CD14-positive monocyte (primary cell): ENCODE measurements at regions not wholly inside any gene's neighbourhood (a gene's known extent, or its start where the extent isn't known, plus 50 kb on each side); places are given as distances from the start of the nearest gene placed in this dataset.

Experiments used
- DNase-seq, 3 donors: peaks; one replicate each; pipeline ENCODE4 v3.0.0-alpha.2; 2011 to 2022
- H2AFZ ChIP-seq: 2 replicates; pipeline ENCODE4 v1.6.0; 2012; ENCODE audit warnings: mild to moderate bottlenecking, low read depth, low read length, inconsistent platforms; ENCODE audit not compliant: insufficient read depth, poor library complexity, severe bottlenecking
- H3K27ac ChIP-seq, 2 donors: 1 replicate in 1 of 2; 2 replicates in 1 of 2; pipeline ENCODE4 v1.5.1; 2012 to 2013; ENCODE audit warnings: low read length in 2 of 2, control low read depth in 1 of 2, inconsistent platforms in 1 of 2, low read depth in 1 of 2, mild to moderate bottlenecking in 1 of 2
- H3K27me3 ChIP-seq, 2 donors: one replicate each; pipeline versions ENCODE4 v1.6.0 to v1.6.1; 2011 to 2013; ENCODE audit warnings: low read length in 2 of 2; ENCODE audit not compliant: control insufficient read depth in 2 of 2, insufficient read depth in 2 of 2
- H3K36me3 ChIP-seq, 2 donors: replicated peaks in 1 of 2; 1 replicate in 1 of 2; 2 replicates in 1 of 2; pipeline versions ENCODE4 v1.5.1 to v1.6.1; 2012 to 2013; ENCODE audit warnings: low read length in 2 of 2, control low read depth in 1 of 2, inconsistent platforms in 1 of 2, mild to moderate bottlenecking in 1 of 2; ENCODE audit not compliant: insufficient read depth in 2 of 2, control insufficient read depth in 1 of 2
- H3K4me1 ChIP-seq, 2 donors: 1 replicate in 1 of 2; 2 replicates in 1 of 2; pipeline versions ENCODE4 v1.5.1 to v1.6.1; 2012 to 2013; ENCODE audit warnings: low read length in 2 of 2, control low read depth in 1 of 2, inconsistent platforms in 1 of 2, mild to moderate bottlenecking in 1 of 2, moderate library complexity in 1 of 2; ENCODE audit not compliant: insufficient read depth in 2 of 2, control insufficient read depth in 1 of 2
- H3K4me2 ChIP-seq: replicated peaks from 2 replicates; pipeline ENCODE3; 2012; ENCODE audit warnings: low read length, moderate library complexity, mild to moderate bottlenecking; ENCODE audit not compliant: poor library complexity, severe bottlenecking; ENCODE audit errors: extremely low read depth
- H3K4me3 ChIP-seq, 3 experiments: fragments of 200-600 bp in 1 of 3; sonication (generic) in 1 of 3; replicated peaks in 1 of 3; 1 replicate in 2 of 3; 2 replicates in 1 of 3; pipeline ENCODE4 v1.5.1; 2011 to 2013; ENCODE audit warnings: low read length in 3 of 3, mild to moderate bottlenecking in 3 of 3, control low read depth in 2 of 3, low read depth in 2 of 3, inconsistent platforms in 1 of 3, moderate library complexity in 1 of 3
- H3K79me2 ChIP-seq: 2 replicates; pipeline ENCODE4 v1.6.0; 2012; ENCODE audit warnings: mild to moderate bottlenecking, control low read depth, inconsistent platforms, low read length, moderate library complexity; ENCODE audit not compliant: insufficient read depth
- H3K9ac ChIP-seq: 2 replicates; pipeline ENCODE4 v1.6.0; 2017; ENCODE audit warnings: low read length, mild to moderate bottlenecking; ENCODE audit not compliant: insufficient read depth, poor library complexity, severe bottlenecking
- H3K9me3 ChIP-seq, 2 donors: replicated peaks in 1 of 2; 1 replicate in 1 of 2; 2 replicates in 1 of 2; pipeline versions ENCODE4 v1.5.1 to v1.6.1; 2012 to 2013; ENCODE audit warnings: low read length in 2 of 2, control low read depth in 1 of 2; ENCODE audit not compliant: control insufficient read depth in 1 of 2, insufficient read depth in 1 of 2
- H4K20me1 ChIP-seq: 2 replicates; pipeline ENCODE4 v1.6.0; 2012; ENCODE audit warnings: mild to moderate bottlenecking, low read length, control low read depth, moderate library complexity; ENCODE audit not compliant: insufficient read depth
- H3K27ac Mint-ChIP-seq, 7 donors: one replicate each; pipeline ENCODE4 v1.8.0; 2020; ENCODE audit warnings: mild to moderate bottlenecking in 7 of 7, mixed read lengths in 7 of 7, moderate library complexity in 6 of 7, inconsistent platforms in 2 of 7
- H3K27me3 Mint-ChIP-seq, 3 donors: one replicate each; pipeline ENCODE4 v1.8.0; 2021 to 2022; ENCODE audit warnings: low read depth in 3 of 3, mild to moderate bottlenecking in 3 of 3, mixed read lengths in 3 of 3, moderate library complexity in 3 of 3, inconsistent platforms in 1 of 3
- H3K36me3 Mint-ChIP-seq, 2 donors: one replicate each; pipeline ENCODE4 v1.8.0; 2020; ENCODE audit warnings: mixed read lengths in 2 of 2, inconsistent platforms in 1 of 2, mild to moderate bottlenecking in 1 of 2
- H3K4me1 Mint-ChIP-seq: one replicate; pipeline ENCODE4 v1.8.0; 2020; ENCODE audit warnings: mild to moderate bottlenecking, mixed read lengths
- H3K4me3 Mint-ChIP-seq, 2 donors: one replicate each; pipeline ENCODE4 v1.8.0; 2020; ENCODE audit warnings: mild to moderate bottlenecking in 2 of 2, mixed read lengths in 2 of 2, moderate library complexity in 1 of 2
- H3K9me3 Mint-ChIP-seq, 7 donors: one replicate each; pipeline ENCODE4 v1.8.0; 2020 to 2022; ENCODE audit warnings: mixed read lengths in 7 of 7, mild to moderate bottlenecking in 6 of 7, moderate library complexity in 6 of 7, inconsistent platforms in 2 of 7
- WGBS: methylation state at CpG from one replicate; pipeline ENCODE4 v1.1.5; 2013; ENCODE audit warnings: missing lambda C conversion rate; ENCODE audit not compliant: insufficient coverage; 5-methylcytosine and 5-hydroxymethylcytosine counted together
- intact Hi-C, 2 donors: fragments of 100-400 bp; cut with micrococcal nuclease; formaldehyde crosslinking; loops; one replicate each; pipeline versions ENCODE4 v1.15.0 to v1.15.1; 2023
- TF ChIP-seq, protein P1 (sequence below): fragments of 200-600 bp; IDR thresholded peaks from one replicate; pipeline ENCODE4 v1.8.0; 2022; ENCODE audit warnings: antibody characterized with exemption, mild to moderate bottlenecking

DNA sequence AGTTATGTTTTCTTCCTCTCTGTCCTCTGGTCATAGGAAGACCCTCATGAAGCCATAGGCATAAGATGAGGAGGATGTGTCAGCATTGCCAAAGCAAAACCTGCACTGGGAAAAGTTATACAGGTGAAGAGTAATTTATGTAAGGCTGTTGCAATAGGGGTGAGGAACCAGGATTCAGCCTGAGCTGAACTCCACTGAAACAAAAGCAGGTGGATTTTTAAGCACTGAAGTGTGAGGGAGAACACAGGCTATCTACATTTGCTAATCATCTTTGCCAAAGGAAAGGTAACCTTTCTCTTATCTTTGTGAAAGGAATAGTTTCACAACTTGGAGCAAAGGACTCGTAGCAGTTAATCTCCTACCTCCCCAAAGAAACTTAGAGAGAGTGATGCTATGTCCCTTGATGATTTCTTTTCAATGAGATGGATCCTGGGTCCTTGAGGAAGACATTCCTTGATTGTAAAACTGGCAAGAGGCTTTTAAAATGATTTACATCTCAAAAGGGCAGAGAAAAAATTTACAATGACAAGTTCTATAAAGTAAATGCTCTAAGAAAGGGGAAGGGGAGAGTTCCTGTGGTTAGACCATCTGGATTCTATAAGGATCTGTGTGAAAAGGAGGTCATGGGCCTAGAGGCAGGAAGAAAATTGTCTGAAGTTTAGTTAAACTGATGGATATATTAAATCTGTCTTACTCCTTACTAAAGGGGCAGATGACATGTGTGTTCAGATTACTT, 385.4 kb upstream of the CDH7 start:
- DNase-seq: no peak
- Histone ChIP-seq H3K4me1 (no peaks in the 10 kb centered on the region), H2AFZ (no peak overlapping the region), H4K20me1 (no peaks in the 10 kb centered on the region), H3K4me3 (no peak overlapping the region), H3K27me3 (no peaks in the 10 kb centered on the region), H3K27ac (no peak overlapping the region), H3K79me2 (no peaks in the 10 kb centered on the region), H3K9me3 (no peaks in the 10 kb centered on the region), H3K36me3 (no peaks in the 10 kb centered on the region), H3K4me2 (no peak overlapping the region), H3K9ac (no peak overlapping the region)
- intact Hi-C loops: no loop called here
- H3K36me3 Mint-ChIP-seq: no peaks in the 10 kb centered on the region
- H3K4me3 Mint-ChIP-seq: no peak overlapping the region
- WGBS: no CpG with 5 or more reads among the region's 1 CpG
- no peaks in the 10 kb centered on the region for H3K4me1 Mint-ChIP-seq
- no peaks in the 10 kb centered on the region for H3K27me3 Mint-ChIP-seq
- H3K9me3 Mint-ChIP-seq: peaks cover 0 to 3% (median 0%) of the 10 kb centered on the region in 7 donors
- H3K27ac Mint-ChIP-seq: no peak overlapping the region
- TF ChIP-seq, protein P1, sequence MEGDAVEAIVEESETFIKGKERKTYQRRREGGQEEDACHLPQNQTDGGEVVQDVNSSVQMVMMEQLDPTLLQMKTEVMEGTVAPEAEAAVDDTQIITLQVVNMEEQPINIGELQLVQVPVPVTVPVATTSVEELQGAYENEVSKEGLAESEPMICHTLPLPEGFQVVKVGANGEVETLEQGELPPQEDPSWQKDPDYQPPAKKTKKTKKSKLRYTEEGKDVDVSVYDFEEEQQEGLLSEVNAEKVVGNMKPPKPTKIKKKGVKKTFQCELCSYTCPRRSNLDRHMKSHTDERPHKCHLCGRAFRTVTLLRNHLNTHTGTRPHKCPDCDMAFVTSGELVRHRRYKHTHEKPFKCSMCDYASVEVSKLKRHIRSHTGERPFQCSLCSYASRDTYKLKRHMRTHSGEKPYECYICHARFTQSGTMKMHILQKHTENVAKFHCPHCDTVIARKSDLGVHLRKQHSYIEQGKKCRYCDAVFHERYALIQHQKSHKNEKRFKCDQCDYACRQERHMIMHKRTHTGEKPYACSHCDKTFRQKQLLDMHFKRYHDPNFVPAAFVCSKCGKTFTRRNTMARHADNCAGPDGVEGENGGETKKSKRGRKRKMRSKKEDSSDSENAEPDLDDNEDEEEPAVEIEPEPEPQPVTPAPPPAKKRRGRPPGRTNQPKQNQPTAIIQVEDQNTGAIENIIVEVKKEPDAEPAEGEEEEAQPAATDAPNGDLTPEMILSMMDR: no peak

DNA sequence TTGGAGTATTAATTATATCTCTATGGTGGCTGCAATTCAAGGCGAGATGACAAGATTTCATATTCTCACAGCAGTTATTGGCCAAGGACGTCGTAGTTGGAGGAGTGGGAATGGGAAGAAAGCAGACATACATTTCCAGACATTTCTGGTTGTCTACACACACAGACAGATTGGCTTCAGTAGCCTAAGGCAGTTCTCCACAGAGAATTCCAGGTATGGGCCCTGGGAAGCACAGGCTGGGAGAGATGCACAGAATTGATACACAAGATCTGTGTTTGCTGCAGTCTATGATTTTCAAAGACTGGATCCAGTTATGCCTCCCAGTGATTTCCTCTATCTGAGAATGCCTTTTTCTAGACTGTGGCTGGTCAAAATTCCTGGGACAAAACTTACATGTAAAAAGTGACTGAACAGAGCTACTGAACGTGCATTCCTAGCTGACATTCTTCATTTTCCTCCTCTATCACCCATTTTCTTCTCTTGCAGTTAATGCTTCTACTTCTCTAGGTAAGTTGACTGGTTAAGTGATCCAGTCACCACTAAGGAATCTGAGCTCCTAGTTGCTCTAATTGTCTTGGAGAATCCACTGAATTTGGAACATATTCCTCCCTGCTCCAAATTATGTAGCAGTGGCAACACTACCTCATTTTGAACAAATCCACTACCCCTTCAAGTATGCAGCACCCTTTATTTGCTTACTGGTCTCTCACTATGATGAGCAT, 386.7 kb upstream of the CDH7 start:
- Mint-ChIP-seq H3K4me1 (no peaks in the 10 kb centered on the region), H3K36me3 (no peaks in the 10 kb centered on the region), H3K4me3 (no peak overlapping the region), H3K27me3 (no peaks in the 10 kb centered on the region), H3K27ac (no peak overlapping the region), H3K9me3 (peaks cover 0 to 3% (median 0%) of the 10 kb centered on the region in 7 donors)
- Histone ChIP-seq H3K9me3 (no peaks in the 10 kb centered on the region), H3K36me3 (no peaks in the 10 kb centered on the region), H3K79me2 (no peaks in the 10 kb centered on the region), H2AFZ (no peak overlapping the region), H3K9ac (no peak overlapping the region), H3K4me2 (no peak overlapping the region), H3K27me3 (no peaks in the 10 kb centered on the region), H3K4me1 (no peaks in the 10 kb centered on the region), H3K27ac (no peak overlapping the region), H4K20me1 (no peaks in the 10 kb centered on the region), H3K4me3 (no peak overlapping the region)
- WGBS: 100% methylated on average over 1 of the region's 4 CpGs
- TF ChIP-seq, protein P1: no peak
- intact Hi-C loops: no loop called here
- DNase-seq: no peak
